Inflammatory macrophage treated with lipopolysaccharide for 1 hour (primary cell): ENCODE measurements at regions not wholly inside any gene's neighbourhood (a gene's known extent, or its start where the extent isn't known, plus 50 kb on each side); places are given as distances from the start of the nearest gene placed in this dataset.
"Not testable (repeated sequence)": the region's sequence is repeated elsewhere in the genome, so short reads cannot be mapped to it uniquely, and the experiment has no call there.

Experiments
- DNase-seq, 2 donors: peaks; one replicate each; pipeline ENCODE4 v3.0.0-alpha.2; 2020 to 2022

DNA sequence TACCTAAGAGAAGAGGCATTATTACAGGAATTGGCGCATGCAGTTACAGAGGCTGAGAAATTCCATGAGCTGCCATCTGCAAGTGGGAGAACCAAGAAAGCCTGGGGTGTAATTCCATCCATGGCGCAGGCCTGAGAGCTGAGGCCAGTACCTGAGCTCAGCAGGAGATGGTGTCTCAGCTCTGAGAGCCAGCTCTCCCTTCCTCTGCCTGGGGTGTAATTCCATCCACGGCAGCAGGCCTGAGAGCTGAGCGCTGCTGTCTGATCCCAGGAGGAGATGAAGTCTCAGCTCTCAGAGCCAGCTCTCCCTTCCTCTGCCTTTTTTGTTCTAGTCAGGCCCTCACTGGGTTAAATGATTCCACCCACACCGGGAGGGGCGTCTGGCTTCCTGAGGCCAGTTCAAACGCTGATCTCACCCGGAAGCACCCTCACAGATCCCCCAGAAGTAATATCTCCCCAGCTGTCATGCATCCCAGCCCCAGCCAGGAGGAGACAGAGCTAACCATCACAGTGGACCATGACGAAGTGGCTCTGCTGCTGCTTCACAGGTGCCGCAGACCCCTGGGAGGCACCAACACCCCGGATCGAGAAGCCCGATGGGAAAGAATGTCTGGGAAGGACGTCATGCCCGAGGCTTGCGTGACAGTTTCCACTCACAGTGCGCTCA is 4454.9 kb upstream of the TPTE start:
- DNase-seq: not testable (repeated sequence)

GRCh38 chr21:6068098-6068831 is 4453.1 kb upstream of the TPTE start:
- DNase-seq: not testable (repeated sequence)

DNA sequence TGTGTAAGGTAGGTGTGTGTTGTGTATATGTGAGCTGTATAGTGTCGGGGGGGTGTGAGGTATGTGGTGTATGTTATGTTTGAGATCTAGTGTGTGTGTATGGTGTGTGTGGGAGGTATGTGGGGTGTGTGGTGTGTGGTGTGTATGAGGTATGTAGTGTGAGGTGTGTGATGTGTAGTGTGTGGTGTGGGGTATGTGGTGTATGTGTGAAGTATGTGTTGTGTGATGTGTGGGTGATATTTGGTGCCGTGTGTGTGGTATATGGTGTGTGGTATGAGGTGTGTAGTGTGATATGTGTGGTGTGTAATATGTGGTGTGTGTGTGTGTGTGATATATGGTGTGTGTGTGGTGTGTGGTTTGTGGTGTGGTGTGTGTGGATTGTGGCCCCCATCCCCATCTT is 4451.2 kb upstream of the TPTE start:
- not testable (repeated sequence) for DNase-seq

GRCh38 chr21:6072691-6073090 is 4448.7 kb upstream of the TPTE start:
- not testable (repeated sequence) for DNase-seq

GRCh38 chr21:6073993-6074705 is 4447.2 kb upstream of the TPTE start:
- not testable (repeated sequence) for DNase-seq

- DNase-seq: not testable (repeated sequence)
Measured at GRCh38 chr21:6074935-6075334, 4446.4 kb upstream of the TPTE start.

DNA sequence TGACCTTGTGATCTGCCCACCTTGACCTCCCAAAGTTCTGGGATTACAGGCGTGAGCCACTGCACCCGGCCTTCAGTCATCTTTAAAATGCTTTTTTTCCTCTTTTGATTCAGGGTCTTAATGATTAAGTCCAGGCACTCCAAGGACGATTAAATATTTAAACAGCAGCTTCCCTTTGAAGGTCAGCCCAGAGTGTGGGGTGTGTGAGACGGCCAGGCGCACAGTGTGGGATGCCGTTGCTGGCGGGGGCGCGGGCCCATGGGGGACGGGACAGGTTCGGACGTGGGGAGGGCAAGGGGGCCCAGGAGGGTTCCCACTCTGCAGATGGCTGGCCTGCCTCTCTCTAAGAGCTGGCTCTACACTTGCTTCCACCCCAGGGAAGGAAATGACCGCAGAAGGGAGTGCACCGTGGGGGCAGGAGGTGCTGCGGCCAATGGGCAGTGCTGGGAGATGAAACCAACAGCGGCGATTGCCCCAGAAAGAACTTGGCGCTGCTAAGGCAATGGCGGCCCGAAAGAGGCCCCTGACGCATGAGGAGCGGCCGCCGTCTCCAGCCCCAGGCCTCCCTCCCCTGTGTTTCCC is 4445.7 kb upstream of the TPTE start:
- not testable (repeated sequence) for DNase-seq

DNA sequence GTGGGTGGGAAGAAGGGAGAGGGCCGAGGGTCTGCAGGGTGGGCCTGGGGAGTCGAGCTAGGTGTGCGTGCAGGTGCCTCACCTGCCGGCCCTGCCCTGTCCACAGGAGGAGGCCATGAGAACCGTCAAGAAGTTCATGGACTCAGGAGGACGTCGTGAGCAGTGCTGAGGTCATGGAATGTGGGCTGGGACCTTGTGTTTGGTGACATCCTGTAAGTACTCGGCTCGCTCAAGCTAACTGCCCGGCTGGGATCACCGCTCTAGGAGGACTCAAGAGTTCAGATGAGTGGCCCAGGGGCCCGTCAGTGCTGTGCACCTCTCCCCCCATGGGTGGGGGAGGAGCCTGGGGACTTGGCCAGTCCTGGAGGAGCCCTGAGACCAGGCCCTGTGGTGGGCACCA is 4444.0 kb upstream of the TPTE start:
- not testable (repeated sequence) for DNase-seq

- not testable (repeated sequence) for DNase-seq
Measured at GRCh38 chr21:6078902-6079301, 4442.5 kb upstream of the TPTE start.

- DNase-seq: not testable (repeated sequence)
Measured at GRCh38 chr21:6080941-6081655, 4440.3 kb upstream of the TPTE start.

DNA sequence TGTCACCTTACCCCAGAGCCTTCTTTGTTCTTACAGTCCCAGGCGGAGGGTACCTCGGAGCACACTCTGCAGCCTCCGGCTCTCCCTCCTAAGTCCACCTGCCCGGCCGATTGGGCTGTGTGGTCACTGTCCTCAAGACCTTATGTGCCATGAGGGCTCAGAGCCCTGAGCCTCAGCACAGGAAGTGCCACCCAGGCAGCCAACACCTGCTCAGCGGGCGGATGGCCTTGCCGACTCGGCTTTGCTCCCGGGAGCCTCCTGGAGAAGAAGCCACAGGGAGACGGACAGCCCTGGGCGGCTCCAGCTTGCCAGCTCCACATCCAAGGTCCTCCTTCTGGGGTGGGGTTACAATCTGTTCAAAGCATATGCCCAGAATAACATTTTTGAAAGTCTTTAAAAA is 4439.2 kb upstream of the TPTE start:
- not testable (repeated sequence) for DNase-seq

GRCh38 chr21:6083574-6084120 is 4437.7 kb upstream of the TPTE start:
- DNase-seq: not testable (repeated sequence)

DNA sequence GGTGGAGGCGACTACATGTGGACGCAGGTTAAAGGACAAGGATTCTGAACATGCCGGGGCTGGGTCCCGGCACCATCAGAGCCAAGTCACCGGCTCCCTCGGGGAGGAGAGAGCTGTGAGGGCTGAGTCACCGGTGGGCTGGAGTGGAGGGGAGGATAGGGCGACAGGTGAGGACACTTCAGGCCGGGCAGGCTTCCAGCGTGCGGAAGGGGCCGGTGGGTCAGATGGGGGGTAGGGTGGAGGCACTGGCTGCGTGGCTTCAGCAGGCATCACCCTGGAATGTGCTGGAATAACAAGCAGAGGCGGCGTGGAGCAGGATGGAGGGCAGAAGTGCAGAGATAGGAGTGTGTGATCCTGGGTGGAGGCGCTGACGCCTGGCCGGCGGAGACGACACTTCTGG is 4435.3 kb upstream of the TPTE start:
- not testable (repeated sequence) for DNase-seq

GRCh38 chr21:6087579-6088178 is 4433.7 kb upstream of the TPTE start:
- not testable (repeated sequence) for DNase-seq

DNA sequence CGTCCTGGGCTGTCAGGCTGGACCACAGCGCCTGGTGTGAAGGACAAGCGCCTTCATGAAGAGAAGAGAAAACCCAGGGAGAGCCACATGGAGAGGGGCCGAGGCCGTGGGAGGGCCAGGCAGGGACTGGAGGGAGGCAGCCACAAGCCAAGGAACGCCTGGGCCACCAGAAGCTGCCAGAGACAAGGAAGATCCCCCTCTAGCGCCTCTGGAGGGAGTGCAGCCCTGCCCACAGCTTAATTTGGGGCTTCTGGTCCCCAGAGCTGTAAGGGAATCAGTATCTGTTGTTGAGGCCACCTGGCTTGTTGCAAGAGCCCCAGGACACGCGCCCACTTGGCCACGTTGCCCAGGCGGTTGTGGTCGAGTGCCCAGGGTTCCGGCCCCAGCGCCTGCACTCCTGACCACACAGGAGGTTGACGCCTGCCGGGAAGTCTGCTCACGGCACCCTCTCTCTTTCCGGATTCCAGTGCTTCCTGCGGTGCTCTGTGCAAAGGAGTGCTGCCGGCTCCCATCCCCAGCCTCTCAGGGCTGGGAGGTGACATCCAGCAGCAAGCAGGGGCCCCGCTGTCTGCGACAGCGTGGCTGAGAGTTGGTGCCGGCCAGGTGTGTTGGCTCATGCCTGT is 4431.0 kb upstream of the TPTE start:
- not testable (repeated sequence) for DNase-seq

GRCh38 chr21:6091335-6092027 is 4429.9 kb upstream of the TPTE start:
- DNase-seq: not testable (repeated sequence)

GRCh38 chr21:6092401-6092800 is 4429.0 kb upstream of the TPTE start:
- not testable (repeated sequence) for DNase-seq

DNA sequence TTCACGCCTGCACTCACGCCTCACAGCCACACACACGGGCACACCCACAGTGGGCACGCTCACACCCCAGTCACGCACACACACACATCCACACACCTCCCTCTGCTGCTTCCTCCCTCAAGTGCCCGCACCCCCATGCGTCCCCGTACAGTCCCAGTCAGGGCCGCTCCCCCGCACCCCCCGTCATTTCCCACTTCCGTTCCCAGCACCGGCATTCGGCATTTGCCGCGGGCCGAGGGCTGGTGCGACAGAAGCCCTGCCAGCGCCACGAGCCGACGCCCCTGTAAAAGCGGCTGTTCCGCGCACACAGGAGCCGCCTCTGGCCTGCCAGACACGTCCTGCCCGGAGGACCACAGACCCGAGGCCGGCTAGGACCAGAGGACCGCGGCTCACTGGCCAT is 4428.0 kb upstream of the TPTE start:
- DNase-seq: not testable (repeated sequence)

DNA sequence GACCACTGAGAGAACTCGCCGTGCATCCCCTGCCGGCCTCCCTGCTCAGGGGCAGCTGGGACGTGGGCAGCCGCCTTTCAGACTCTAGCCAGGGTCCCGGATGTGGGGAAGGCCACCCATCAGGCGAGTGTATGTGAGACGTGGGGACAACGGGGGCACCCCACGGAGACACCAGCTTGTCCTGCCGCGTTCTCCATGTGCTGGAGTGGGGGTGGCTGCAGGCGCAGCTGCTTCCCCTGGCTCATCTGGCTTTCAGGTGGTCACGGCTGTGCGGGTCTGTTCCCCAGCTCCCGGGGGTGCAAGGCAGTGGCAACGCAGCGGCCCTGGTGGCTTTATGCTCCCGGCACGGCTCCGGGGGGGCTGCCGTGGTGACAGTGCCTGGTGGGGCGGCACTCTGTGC is 4427.5 kb upstream of the TPTE start:
- not testable (repeated sequence) for DNase-seq

GRCh38 chr21:6095304-6095703 is 4426.1 kb upstream of the TPTE start:
- DNase-seq: not testable (repeated sequence)
